OCI-LY7 (cell line): ENCODE measurements at regions not wholly inside any gene's neighbourhood (a gene's known extent, or its start where the extent isn't known, plus 50 kb on each side); places are given as distances from the start of the nearest gene placed in this dataset.

Source experiments
- BruUV-seq: library from RNA; stranded (reverse); fragments of 400-500 nt; replicated peaks from 2 replicates; lab custom pipeline; 2021; lab: Mats Ljungman, UMichigan
- CTCF ChIA-PET: fragments of 300-600 bp; sonication (Branson Sonifier 250); formaldehyde crosslinking; loops from one replicate; lab custom pipeline; 2022; ENCODE audit warnings: antibody characterized with exemption; ENCODE audit not compliant: unreplicated experiment; lab: Charles Lee
- POLR2A ChIA-PET: fragments of 300-600 bp; sonication (Branson Sonifier 250); formaldehyde crosslinking; loops from one replicate; lab custom pipeline; 2022; ENCODE audit warnings: antibody characterized with exemption; lab: Charles Lee
- DNase-seq: peaks from one replicate; pipeline ENCODE4 v3.0.0-alpha.2; 2015; ENCODE audit warnings: low spot score
- H2AFZ ChIP-seq: fragments of 200-600 bp; sonication (generic), shearing (Covaris generic); 2 replicates; pipeline ENCODE4 v1.6.1; 2014; ENCODE audit warnings: mild to moderate bottlenecking, antibody characterized with exemption, low read length, moderate library complexity
- H3K27ac ChIP-seq: fragments of 200-600 bp; sonication (generic); 2 replicates; pipeline ENCODE4 v1.5.1; 2014; ENCODE audit warnings: mixed run types, low read depth, mild to moderate bottlenecking, moderate library complexity, low read length, inconsistent platforms; ENCODE audit not compliant: poor library complexity, severe bottlenecking
- H3K36me3 ChIP-seq: fragments of 200-600 bp; sonication (generic); 2 replicates; pipeline ENCODE4 v1.6.1; 2014; ENCODE audit warnings: mild to moderate bottlenecking, antibody characterized with exemption, low read length, moderate library complexity, mixed read lengths; ENCODE audit not compliant: insufficient read depth
- H3K4me1 ChIP-seq: fragments of 200-600 bp; sonication (generic); 2 replicates; pipeline ENCODE4 v1.5.1; 2014; ENCODE audit warnings: mild to moderate bottlenecking, low read length; ENCODE audit not compliant: insufficient read depth, poor library complexity, severe bottlenecking
- H3K4me2 ChIP-seq: fragments of 200-600 bp; sonication (generic); 2 replicates; pipeline ENCODE4 v1.6.1; 2014; ENCODE audit warnings: mild to moderate bottlenecking, low read length
- H3K4me3 ChIP-seq: fragments of 200-600 bp; sonication (generic); 2 replicates; pipeline ENCODE4 v1.5.1; 2014; ENCODE audit warnings: mild to moderate bottlenecking, low read depth, low read length; ENCODE audit not compliant: poor library complexity, severe bottlenecking
- H3K79me2 ChIP-seq: fragments of 200-600 bp; sonication (generic); 2 replicates; pipeline ENCODE4 v1.6.1; 2016; ENCODE audit warnings: low read depth, mild to moderate bottlenecking, low read length, moderate library complexity, mixed read lengths; ENCODE audit not compliant: insufficient read depth
- H3K9me2 ChIP-seq: fragments of 200-600 bp; sonication (generic); 2 replicates; pipeline ENCODE4 v1.6.1; 2016; ENCODE audit warnings: mild to moderate bottlenecking, low read length, mixed read lengths; ENCODE audit not compliant: insufficient read depth
- H3K9me3 ChIP-seq: fragments of 200-600 bp; sonication (generic); 2 replicates; pipeline ENCODE4 v1.6.1; 2014; ENCODE audit warnings: mild to moderate bottlenecking, mixed run types, low read length, mixed read lengths
- H4K20me1 ChIP-seq: fragments of 200-600 bp; sonication (generic); 2 replicates; pipeline ENCODE4 v1.6.1; 2014; ENCODE audit warnings: mild to moderate bottlenecking, antibody characterized with exemption, low read length, moderate library complexity, mixed read lengths; ENCODE audit not compliant: insufficient read depth
- EZH2phosphoT487 ChIP-seq: fragments of 200-600 bp; sonication (generic); IDR thresholded peaks from 2 replicates; pipeline ENCODE4 v1.6.1; 2018; ENCODE audit warnings: low read depth, borderline replicate concordance, mild to moderate bottlenecking, mixed run types, antibody characterized with exemption, low read length, moderate library complexity, mixed read lengths
- intact Hi-C: fragments of 100-400 bp; cut with micrococcal nuclease; formaldehyde crosslinking; loops from one replicate; pipeline ENCODE4 v1.10.0; 2022; ENCODE audit not compliant: unreplicated experiment
- TF ChIP-seq, protein P1 (sequence below): fragments of 200-600 bp; sonication (generic); conservative IDR thresholded peaks from 2 replicates; pipeline ENCODE4 v1.5.1; 2014; ENCODE audit warnings: mild to moderate bottlenecking, antibody characterized with exemption, low read length, moderate library complexity, mixed read lengths

DNA sequence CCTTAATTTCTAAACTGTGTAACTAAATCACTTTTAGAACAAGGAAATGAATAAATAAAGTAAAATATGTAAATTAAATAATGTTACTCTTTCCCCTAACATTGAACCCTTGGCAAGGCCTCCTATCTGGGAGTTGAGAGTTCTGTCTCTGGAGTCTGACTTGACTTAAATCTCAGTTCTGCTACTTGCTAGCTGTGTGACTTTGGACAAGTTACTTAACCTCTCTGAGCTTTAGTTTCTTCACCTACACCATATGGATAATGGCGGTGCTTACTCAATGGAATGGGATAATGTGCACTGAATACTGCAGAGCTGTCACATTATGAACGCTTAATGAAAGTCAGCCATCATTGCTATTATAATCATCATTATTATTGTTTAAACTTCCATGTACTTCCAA lies 92.1 kb upstream of the SOD3 start:
- H4K20me1 ChIP-seq = no peaks in the 10 kb centered on the region
- no peak for DNase-seq
- intact Hi-C loops = no loop called here
- H3K9me3 ChIP-seq = no peaks in the 10 kb centered on the region
- CTCF ChIA-PET = no interaction called here
- BruUV-seq = no TSS peak
- no peaks in the 10 kb centered on the region for H3K36me3 ChIP-seq
- H3K79me2 ChIP-seq = no peaks in the 10 kb centered on the region
- POLR2A ChIA-PET = no interaction called here
- no peaks in the 10 kb centered on the region for H3K4me1 ChIP-seq
- no peak overlapping the region for H3K4me2 ChIP-seq
- H3K27ac ChIP-seq = no peak overlapping the region
- H3K9me2 ChIP-seq = no peaks in the 10 kb centered on the region
- H2AFZ ChIP-seq = no peak overlapping the region
- no peak overlapping the region for H3K4me3 ChIP-seq
- no peak for TF ChIP-seq EZH2phosphoT487
- TF ChIP-seq, protein P1, sequence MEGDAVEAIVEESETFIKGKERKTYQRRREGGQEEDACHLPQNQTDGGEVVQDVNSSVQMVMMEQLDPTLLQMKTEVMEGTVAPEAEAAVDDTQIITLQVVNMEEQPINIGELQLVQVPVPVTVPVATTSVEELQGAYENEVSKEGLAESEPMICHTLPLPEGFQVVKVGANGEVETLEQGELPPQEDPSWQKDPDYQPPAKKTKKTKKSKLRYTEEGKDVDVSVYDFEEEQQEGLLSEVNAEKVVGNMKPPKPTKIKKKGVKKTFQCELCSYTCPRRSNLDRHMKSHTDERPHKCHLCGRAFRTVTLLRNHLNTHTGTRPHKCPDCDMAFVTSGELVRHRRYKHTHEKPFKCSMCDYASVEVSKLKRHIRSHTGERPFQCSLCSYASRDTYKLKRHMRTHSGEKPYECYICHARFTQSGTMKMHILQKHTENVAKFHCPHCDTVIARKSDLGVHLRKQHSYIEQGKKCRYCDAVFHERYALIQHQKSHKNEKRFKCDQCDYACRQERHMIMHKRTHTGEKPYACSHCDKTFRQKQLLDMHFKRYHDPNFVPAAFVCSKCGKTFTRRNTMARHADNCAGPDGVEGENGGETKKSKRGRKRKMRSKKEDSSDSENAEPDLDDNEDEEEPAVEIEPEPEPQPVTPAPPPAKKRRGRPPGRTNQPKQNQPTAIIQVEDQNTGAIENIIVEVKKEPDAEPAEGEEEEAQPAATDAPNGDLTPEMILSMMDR = no peak

DNA sequence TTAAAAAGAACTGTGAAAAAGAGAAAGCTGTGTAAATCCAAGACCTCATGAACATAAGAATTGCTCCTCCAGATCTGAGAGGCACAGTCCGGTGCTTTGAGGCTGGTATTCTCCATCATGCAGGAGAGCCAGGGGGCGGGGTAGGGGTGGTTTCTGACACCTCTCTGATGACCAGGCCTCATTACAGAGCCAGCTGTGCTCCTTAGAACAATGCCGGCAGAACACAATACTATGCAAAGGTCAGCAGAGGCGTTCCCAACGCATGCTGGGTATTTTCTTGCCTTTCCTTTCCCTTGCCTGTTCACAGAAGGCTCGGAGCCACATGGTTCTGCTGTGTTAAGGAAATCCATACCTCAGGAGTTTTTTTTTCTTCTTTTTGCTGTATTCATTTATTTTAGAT lies 91.2 kb upstream of the SOD3 start:
- no peak overlapping the region for H3K4me3 ChIP-seq
- no peaks in the 10 kb centered on the region for H3K9me3 ChIP-seq
- H3K4me1 ChIP-seq = no peaks in the 10 kb centered on the region
- ChIA-PET POLR2A (interaction anchor here (0.9 kb wide), 1 partner anchor 250 kb away, joined by 3 read pairs; no protein-coding TSS in a partner anchor), CTCF (no interaction called here)
- H3K36me3 ChIP-seq = no peaks in the 10 kb centered on the region
- DNase-seq = no peak
- BruUV-seq = no TSS peak
- no peak overlapping the region for H3K27ac ChIP-seq
- H3K4me2 ChIP-seq = no peak overlapping the region
- no peak for TF ChIP-seq EZH2phosphoT487
- TF ChIP-seq, protein P1 = no peak
- no peaks in the 10 kb centered on the region for H3K9me2 ChIP-seq
- no peak overlapping the region for H2AFZ ChIP-seq
- H3K79me2 ChIP-seq = no peaks in the 10 kb centered on the region
- intact Hi-C loops = no loop called here
- H4K20me1 ChIP-seq = no peaks in the 10 kb centered on the region

GRCh38 chr4:24705016-24705753 lies 90.2 kb upstream of the SOD3 start:
- H3K79me2 ChIP-seq = no peaks in the 10 kb centered on the region
- TF ChIP-seq, protein P1 = no peak
- TF ChIP-seq EZH2phosphoT487 = no peak
- intact Hi-C loops = no loop called here
- no peaks in the 10 kb centered on the region for H3K4me1 ChIP-seq
- H3K27ac ChIP-seq = no peak overlapping the region
- no peak overlapping the region for H2AFZ ChIP-seq
- H3K4me2 ChIP-seq = no peak overlapping the region
- no peaks in the 10 kb centered on the region for H3K9me3 ChIP-seq
- DNase-seq = no peak
- no peaks in the 10 kb centered on the region for H3K9me2 ChIP-seq
- H3K4me3 ChIP-seq = no peak overlapping the region
- H4K20me1 ChIP-seq = no peaks in the 10 kb centered on the region
- ChIA-PET POLR2A (interaction anchor here (0.5 to 0.7 kb wide), 2 partner anchors 173 to 429 kb away, joined by 3 to 4 read pairs; no protein-coding TSS in a partner anchor), CTCF (no interaction called here)
- no peaks in the 10 kb centered on the region for H3K36me3 ChIP-seq
- BruUV-seq = no TSS peak
